ENCODE measurements at regions not wholly inside any gene's neighbourhood (a gene's known extent, or its start where the extent isn't known, plus 50 kb on each side); places are given as distances from the start of the nearest gene placed in this dataset.
A peak's percentile ranks its signal among the peaks of the same experiment; 100 is the strongest.

- no peaks in the 10 kb centered on the region for H3K27me3 ChIP-seq (replicated peaks; ENCODE audit: control insufficient read depth, insufficient read depth, low read length)
- no peaks in the 10 kb centered on the region for H3K36me3 ChIP-seq (ENCODE audit: control insufficient read depth, insufficient read depth, low read length)
- peak; percentile 7 for DNase-seq (ENCODE audit: extremely low read depth, insufficient read length)
- no peak overlapping the region for H3K4me3 ChIP-seq (replicated peaks; ENCODE audit: low read depth, low read length)
- no peak for TF ChIP-seq CTCF (IDR thresholded peaks at IDR 0.05; ENCODE audit: insufficient read depth, low read length, poor library complexity, severe bottlenecking)
Observed at GRCh38 chr4:166625018-166625637, 609.2 kb downstream of the SPOCK3 start.

GRCh38 chr4:166628454-166628853, 605.8 kb downstream of the SPOCK3 start:
- DNase-seq (ENCODE audit: extremely low read depth, insufficient read length) = no peak
- no peaks in the 10 kb centered on the region for H3K27me3 ChIP-seq (replicated peaks; ENCODE audit: control insufficient read depth, insufficient read depth, low read length)
- no peak for TF ChIP-seq CTCF (IDR thresholded peaks at IDR 0.05; ENCODE audit: insufficient read depth, low read length, poor library complexity, severe bottlenecking)
- no peak overlapping the region for H3K4me3 ChIP-seq (replicated peaks; ENCODE audit: low read depth, low read length)
- H3K36me3 ChIP-seq (ENCODE audit: control insufficient read depth, insufficient read depth, low read length) = no peaks in the 10 kb centered on the region

- no peak overlapping the region for H3K4me3 ChIP-seq (replicated peaks; ENCODE audit: low read depth, low read length)
- no peak for DNase-seq (ENCODE audit: extremely low read depth, insufficient read length)
Observed at GRCh38 chr4:166635367-166635766, 598.9 kb downstream of the SPOCK3 start.

GRCh38 chr4:166637816-166638215, 596.5 kb downstream of the SPOCK3 start:
- TF ChIP-seq CTCF (IDR thresholded peaks at IDR 0.05; ENCODE audit: insufficient read depth, low read length, poor library complexity, severe bottlenecking) = no peak
- Histone ChIP-seq H3K36me3 (ENCODE audit: control insufficient read depth, insufficient read depth, low read length) (no peaks in the 10 kb centered on the region), H3K4me3 (replicated peaks; ENCODE audit: low read depth, low read length) (no peak overlapping the region), H3K27me3 (replicated peaks; ENCODE audit: control insufficient read depth, insufficient read depth, low read length) (no peaks in the 10 kb centered on the region)
- no peak for DNase-seq (ENCODE audit: extremely low read depth, insufficient read length)

More at GRCh38 chr4:166635367-166635766, 598.9 kb downstream of the SPOCK3 start:
- TF ChIP-seq CTCF (IDR thresholded peaks at IDR 0.05; ENCODE audit: insufficient read depth, low read length, poor library complexity, severe bottlenecking) = no peak
- no peaks in the 10 kb centered on the region for H3K27me3 ChIP-seq (replicated peaks; ENCODE audit: control insufficient read depth, insufficient read depth, low read length)
- H3K36me3 ChIP-seq (ENCODE audit: control insufficient read depth, insufficient read depth, low read length) = no peaks in the 10 kb centered on the region

GRCh38 chr4:166655231-166655630, 579.1 kb downstream of the SPOCK3 start:
- Histone ChIP-seq H3K4me3 (replicated peaks; ENCODE audit: low read depth, low read length) (no peak overlapping the region), H3K36me3 (ENCODE audit: control insufficient read depth, insufficient read depth, low read length) (no peaks in the 10 kb centered on the region), H3K27me3 (replicated peaks; ENCODE audit: control insufficient read depth, insufficient read depth, low read length) (no peaks in the 10 kb centered on the region)
- no peak for TF ChIP-seq CTCF (IDR thresholded peaks at IDR 0.05; ENCODE audit: insufficient read depth, low read length, poor library complexity, severe bottlenecking)
- DNase-seq (ENCODE audit: extremely low read depth, insufficient read length) = no peak

- no peak for DNase-seq (ENCODE audit: extremely low read depth, insufficient read length)
- TF ChIP-seq CTCF (IDR thresholded peaks at IDR 0.05; ENCODE audit: insufficient read depth, low read length, poor library complexity, severe bottlenecking) = no peak
- Histone ChIP-seq H3K27me3 (replicated peaks; ENCODE audit: control insufficient read depth, insufficient read depth, low read length) (no peaks in the 10 kb centered on the region), H3K36me3 (ENCODE audit: control insufficient read depth, insufficient read depth, low read length) (no peaks in the 10 kb centered on the region), H3K4me3 (replicated peaks; ENCODE audit: low read depth, low read length) (no peak overlapping the region)
Observed at GRCh38 chr4:166655705-166656104, 578.6 kb downstream of the SPOCK3 start.

All from GM06990 (cell line).